ENCODE measurements at regions not wholly inside any gene's neighbourhood (a gene's known extent, or its start where the extent isn't known, plus 50 kb on each side); places are given as distances from the start of the nearest gene placed in this dataset.

DNA sequence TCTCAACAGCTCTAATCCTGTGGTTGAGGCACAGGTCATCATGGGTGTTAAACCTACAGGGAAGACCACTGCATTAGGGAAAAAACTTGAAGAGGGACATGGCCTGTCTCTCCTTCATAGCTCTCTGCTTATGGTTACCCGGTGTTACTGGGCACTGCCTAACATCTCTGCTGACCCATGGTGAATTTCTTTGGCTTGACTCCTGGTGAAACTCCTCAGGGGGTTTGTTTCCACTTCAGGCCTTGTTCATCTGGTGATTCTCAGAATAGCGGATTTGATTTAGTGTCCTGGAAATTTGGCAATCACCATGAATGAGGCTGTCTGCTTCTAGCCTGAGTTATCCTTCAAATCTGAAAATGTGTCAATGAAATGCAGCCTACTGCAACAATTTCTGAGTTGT, 114.4 kb downstream of the ZNF518B start:
- TF ChIP-seq GABPA (IDR thresholded peaks at IDR 0.05; ENCODE audit: low read depth) (no peak), TAF1 (IDR thresholded peaks at IDR 0.05; ENCODE audit: borderline replicate concordance, low read depth, low read length) (no peak), FOS (IDR thresholded peaks at IDR 0.05; ENCODE audit: borderline replicate concordance, extremely low read depth, insufficient read length) (no peak), ZNF207 (IDR thresholded peaks at IDR 0.05; ENCODE audit: borderline replicate concordance) (no peak), JUNB (IDR thresholded peaks at IDR 0.05) (no peak)
